IMR-90 (cell line): ENCODE measurements at regions not wholly inside any gene's neighbourhood (a gene's known extent, or its start where the extent isn't known, plus 50 kb on each side); places are given as distances from the start of the nearest gene placed in this dataset.

Experiments used
- ATAC-seq: fragments of 200-7000 bp; cut with Tn5 transposase; 2 replicates; pipeline ENCODE4 v1.9.1; 2020; ENCODE audit warnings: low read depth, mild to moderate bottlenecking, moderate library complexity
- BruUV-seq: library from RNA; stranded (reverse); fragments of 400-500 nt; replicated peaks from 2 replicates; lab custom pipeline; 2021; lab: Mats Ljungman, UMichigan
- CTCF ChIA-PET: fragments of 300-600 bp; formaldehyde crosslinking; extraction: SDS; loops from one replicate; lab custom pipeline; 2021; ENCODE audit warnings: antibody characterized with exemption; lab: Yijun Ruan, JAX
- POLR2A ChIA-PET: fragments of 300-600 bp; sonication (Branson Sonifier 250); formaldehyde crosslinking; loops from one replicate; lab custom pipeline; 2022; ENCODE audit warnings: antibody characterized with exemption; ENCODE audit not compliant: unreplicated experiment; lab: Charles Lee
- DNase-seq: peaks from one replicate; pipeline ENCODE4 v3.0.0; 2013
- H2AFZ ChIP-seq: replicated peaks from 2 replicates; pipeline ENCODE3; 2013; ENCODE audit warnings: low read length, mild to moderate bottlenecking; ENCODE audit not compliant: poor library complexity
- H2AK5ac ChIP-seq: 2 replicates; pipeline ENCODE4 v1.6.1; 2013; ENCODE audit warnings: low read depth, low read length, inconsistent platforms
- H2AK9ac ChIP-seq: replicated peaks from 2 replicates; pipeline ENCODE3; 2013; ENCODE audit warnings: mild to moderate bottlenecking, low read depth, low read length, moderate library complexity; ENCODE audit not compliant: poor library complexity
- H2BK120ac ChIP-seq: 2 replicates; pipeline ENCODE4 v1.6.1; 2013; ENCODE audit warnings: low read depth, low read length, inconsistent platforms
- H2BK15ac ChIP-seq: 3 replicates; pipeline ENCODE4 v1.6.1; 2013; ENCODE audit warnings: low read depth, low read length, inconsistent platforms
- H2BK20ac ChIP-seq: 2 replicates; pipeline ENCODE4 v1.6.1; 2013; ENCODE audit warnings: low read depth, mild to moderate bottlenecking, inconsistent platforms, low read length, moderate library complexity
- H2BK5ac ChIP-seq: 2 replicates; pipeline ENCODE4 v1.6.1; 2013; ENCODE audit warnings: mild to moderate bottlenecking, low read depth, low read length, inconsistent platforms; ENCODE audit not compliant: poor library complexity, severe bottlenecking
- H3K14ac ChIP-seq: replicated peaks from 2 replicates; pipeline ENCODE4 v1.6.1; 2013; ENCODE audit warnings: low read depth, low read length, inconsistent platforms
- H3K18ac ChIP-seq: 2 replicates; pipeline ENCODE4 v1.6.1; 2013; ENCODE audit warnings: low read depth, low read length, control low read depth
- H3K23ac ChIP-seq: 2 replicates; pipeline ENCODE4 v1.6.1; 2013; ENCODE audit warnings: low read depth, low read length, inconsistent platforms
- H3K27ac ChIP-seq: 2 replicates; pipeline ENCODE4 v1.5.1; 2013; ENCODE audit warnings: mild to moderate bottlenecking, control low read depth, low read length; ENCODE audit not compliant: insufficient read depth
- H3K27me3 ChIP-seq: 2 replicates; pipeline ENCODE4 v1.6.1; 2013; ENCODE audit warnings: low read length; ENCODE audit not compliant: control insufficient read depth, insufficient read depth
- H3K36me3 ChIP-seq: 2 replicates; pipeline ENCODE4 v1.6.1; 2013; ENCODE audit warnings: low read length, mixed read lengths; ENCODE audit not compliant: control insufficient read depth, insufficient read depth
- H3K4ac ChIP-seq: 2 replicates; pipeline ENCODE4 v1.6.1; 2013; ENCODE audit warnings: low read depth, low read length, inconsistent platforms
- H3K4me1 ChIP-seq: 2 replicates; pipeline ENCODE4 v1.6.1; 2013; ENCODE audit warnings: low read length, mixed read lengths; ENCODE audit not compliant: control insufficient read depth, insufficient read depth
- H3K4me2 ChIP-seq: 2 replicates; pipeline ENCODE4 v1.6.1; 2013; ENCODE audit warnings: low read depth, mild to moderate bottlenecking, control low read depth, low read length, moderate library complexity
- H3K4me3 ChIP-seq: 2 replicates; pipeline ENCODE4 v1.5.1; 2013; ENCODE audit warnings: low read depth, mild to moderate bottlenecking, control low read depth, low read length, moderate library complexity; ENCODE audit not compliant: insufficient read depth
- H3K56ac ChIP-seq: 2 replicates; pipeline ENCODE4 v1.6.1; 2013; ENCODE audit warnings: low read length, inconsistent platforms; ENCODE audit not compliant: insufficient read depth; ENCODE audit errors: extremely low read depth
- H3K79me1 ChIP-seq, 2 experiments: 2 replicates each; pipeline ENCODE4 v1.6.1; 2013; ENCODE audit warnings: low read length in 2 of 2, inconsistent platforms in 1 of 2, low read depth in 1 of 2
- H3K9ac ChIP-seq: 2 replicates; pipeline ENCODE4 v1.6.1; 2013; ENCODE audit warnings: low read depth, low read length, control low read depth
- H3K9me1 ChIP-seq: 2 replicates; pipeline ENCODE4 v1.6.1; 2013; ENCODE audit warnings: low read length, inconsistent platforms; ENCODE audit not compliant: insufficient read depth
- H3K9me3 ChIP-seq: 2 replicates; pipeline ENCODE4 v1.6.1; 2013; ENCODE audit warnings: low read length; ENCODE audit not compliant: control insufficient read depth, insufficient read depth
- H4K20me1 ChIP-seq: 2 replicates; pipeline ENCODE4 v1.6.1; 2013; ENCODE audit warnings: low read length, inconsistent platforms; ENCODE audit not compliant: insufficient read depth
- H4K5ac ChIP-seq: 2 replicates; pipeline ENCODE4 v1.6.1; 2013; ENCODE audit warnings: mild to moderate bottlenecking, low read depth, low read length, control low read depth
- H4K8ac ChIP-seq, 2 experiments: 2 replicates each; pipeline ENCODE4 v1.6.1; 2013; ENCODE audit warnings: low read depth in 2 of 2, low read length in 2 of 2, control low read depth in 1 of 2, inconsistent platforms in 1 of 2
- H4K91ac ChIP-seq: 2 replicates; pipeline ENCODE4 v1.6.1; 2013; ENCODE audit warnings: low read depth, low read length, inconsistent platforms; ENCODE audit not compliant: insufficient read depth
- BHLHE40 ChIP-seq: fragments of 150-350 bp; IDR thresholded peaks from 2 replicates; pipeline ENCODE4 v1.6.1; 2016; ENCODE audit warnings: mild to moderate bottlenecking, low read depth, low read length
- CEBPB ChIP-seq: IDR thresholded peaks from 2 replicates; pipeline ENCODE4 v1.6.1; 2012; ENCODE audit warnings: low read depth, low read length, improper control_type of control experiment
- CHD1 ChIP-seq: IDR thresholded peaks from 2 replicates; pipeline ENCODE4 v1.6.1; 2012; ENCODE audit warnings: low read depth, low read length, improper control_type of control experiment
- FOS ChIP-seq: fragments of 150-350 bp; IDR thresholded peaks from 2 replicates; pipeline ENCODE4 v1.6.1; 2016; ENCODE audit warnings: low read depth, low read length
- MAFK ChIP-seq: IDR thresholded peaks from 2 replicates; pipeline ENCODE4 v1.6.1; 2012; ENCODE audit warnings: low read depth, low read length, improper control_type of control experiment
- MAZ ChIP-seq: IDR thresholded peaks from 2 replicates; pipeline ENCODE4 v1.6.1; 2012; ENCODE audit warnings: low read depth, mild to moderate bottlenecking, low read length, improper control_type of control experiment, moderate library complexity, borderline replicate concordance
- MXI1 ChIP-seq: IDR thresholded peaks from 2 replicates; pipeline ENCODE4 v1.6.1; 2012; ENCODE audit warnings: low read depth, mild to moderate bottlenecking, low read length, moderate library complexity, borderline replicate concordance
- NFE2L2 ChIP-seq: fragments of 150-350 bp; IDR thresholded peaks from 2 replicates; pipeline ENCODE4 v1.6.1; 2016; ENCODE audit warnings: low read depth, mild to moderate bottlenecking, low read length
- POLR2A ChIP-seq: IDR thresholded peaks from 2 replicates; pipeline ENCODE4 v1.6.1; 2012; ENCODE audit warnings: mild to moderate bottlenecking, low read depth, low read length
- RAD21 ChIP-seq: IDR thresholded peaks from 2 replicates; pipeline ENCODE4 v1.6.1; 2012; ENCODE audit warnings: low read length, improper control_type of control experiment
- RCOR1 ChIP-seq: IDR thresholded peaks from 2 replicates; pipeline ENCODE4 v1.6.1; 2012; ENCODE audit warnings: mild to moderate bottlenecking, low read length, improper control_type of control experiment; ENCODE audit not compliant: insufficient replicate concordance
- RFX5 ChIP-seq: IDR thresholded peaks from 2 replicates; pipeline ENCODE4 v1.8.0; 2012; ENCODE audit warnings: low read depth, mild to moderate bottlenecking, low read length, moderate library complexity
- SMC3 ChIP-seq: fragments of 150-350 bp; IDR thresholded peaks from 2 replicates; pipeline ENCODE4 v1.6.1; 2016; ENCODE audit warnings: low read depth, mild to moderate bottlenecking, antibody characterized with exemption, low read length, moderate library complexity
- WGBS, 2 experiments: methylation state at CpG; one replicate each; pipeline versions ENCODE4 v1.1.5 to v1.1.7; 2013; ENCODE audit warnings: missing lambda C conversion rate in 2 of 2; ENCODE audit not compliant: insufficient read length in 1 of 2; ENCODE audit errors: extremely low coverage in 2 of 2; 5-methylcytosine and 5-hydroxymethylcytosine counted together
- dilution Hi-C: fragments of 300-500 bp; cut with HindIII; formaldehyde crosslinking; loops from one replicate; pipeline ENCODE4 v1.14.3; 2018; ENCODE audit warnings: low sequenced_read_pairs; ENCODE audit not compliant: unreplicated experiment
- in situ Hi-C: fragments of 300-500 bp; cut with MboI; formaldehyde crosslinking; loops from 3 replicates; pipeline ENCODE4 v1.14.3; 2019; ENCODE audit warnings: low sequenced_read_pairs, inconsistent platforms, mixed read lengths
- intact Hi-C: fragments of 100-400 bp; cut with micrococcal nuclease; formaldehyde crosslinking; loops from 2 replicates; pipeline ENCODE4 v1.10.0; 2022
- TF ChIP-seq, protein P1 (sequence below): conservative IDR thresholded peaks from 2 replicates; pipeline ENCODE4 v1.5.1; 2012; ENCODE audit warnings: mild to moderate bottlenecking, low read depth, low read length, improper control_type of control experiment
- TF ChIP-seq, protein P2 (sequence below): fragments of 150-350 bp; IDR thresholded peaks from 2 replicates; pipeline ENCODE4 v1.6.1; 2017; ENCODE audit warnings: mild to moderate bottlenecking, antibody characterized with exemption, low read length, low read depth
- TF ChIP-seq, protein P3 (sequence below): fragments of 150-350 bp; IDR thresholded peaks from 2 replicates; pipeline ENCODE4 v1.6.1; 2016; ENCODE audit warnings: low read depth, mild to moderate bottlenecking, low read length, moderate library complexity, borderline replicate concordance

DNA sequence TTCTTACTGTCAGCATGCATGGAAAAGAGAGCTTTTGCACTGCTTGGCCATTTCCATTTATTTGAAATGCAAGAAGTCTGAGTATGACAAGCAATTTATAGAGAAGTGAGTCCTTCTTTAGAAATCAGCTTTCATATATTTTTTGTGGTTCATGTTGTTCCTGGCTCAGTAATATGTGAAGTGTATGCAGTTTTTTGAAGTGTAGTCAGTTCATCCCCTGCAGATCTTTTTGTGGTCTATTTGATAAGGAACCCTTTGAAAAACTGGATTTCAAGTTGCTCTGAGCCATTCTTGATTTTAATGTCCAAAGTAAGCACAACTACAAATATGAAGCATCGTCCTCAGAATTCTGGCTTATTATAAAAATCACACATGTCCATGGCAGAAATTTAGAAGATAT, 294.1 kb upstream of the SMC2 start:
- Histone ChIP-seq H3K4me3 (no peak overlapping the region), H3K18ac (no peak overlapping the region), H3K4me1 (no peaks in the 10 kb centered on the region), H2BK120ac (no peak overlapping the region), H2BK5ac (no peak overlapping the region), H3K56ac (no peak overlapping the region), H4K20me1 (no peaks in the 10 kb centered on the region), H2AK5ac (no peak overlapping the region), H3K23ac (no peak overlapping the region), H2AFZ (no peak overlapping the region), H2AK9ac (no peak overlapping the region), H3K79me1 (no peaks in the 10 kb centered on the region), H2BK20ac (no peak overlapping the region), H2BK15ac (no peak overlapping the region), H4K5ac (no peak overlapping the region), H3K4me2 (no peak overlapping the region), H3K27me3 (no peaks in the 10 kb centered on the region), H4K91ac (no peak overlapping the region), H3K14ac (no peak overlapping the region), H3K4ac (no peak overlapping the region), H3K36me3 (no peaks in the 10 kb centered on the region), H3K27ac (no peak overlapping the region), H3K9me1 (no peaks in the 10 kb centered on the region), H3K9ac (no peak overlapping the region), H3K9me3 (no peaks in the 10 kb centered on the region), H4K8ac (no peak overlapping the region)
- dilution Hi-C loops (no loop called here), in situ Hi-C loops (no loop called here), intact Hi-C loops (no loop called here)
- DNase-seq: no peak
- no peak for ATAC-seq
- no TSS peak for BruUV-seq
- ChIA-PET POLR2A (interaction anchor here (0.8 kb wide), 1 partner anchor 13 kb away, joined by 5 read pairs; no protein-coding TSS in a partner anchor), CTCF (no interaction called here)
- TF ChIP-seq MAFK (no peak), MXI1 (no peak), SMC3 (no peak), CHD1 (no peak), RAD21 (no peak), RCOR1 (no peak), FOS (no peak), POLR2A (no peak), MAZ (no peak), NFE2L2 (no peak), RFX5 (no peak), CEBPB (no peak), BHLHE40 (no peak)
- TF ChIP-seq, protein P1, sequence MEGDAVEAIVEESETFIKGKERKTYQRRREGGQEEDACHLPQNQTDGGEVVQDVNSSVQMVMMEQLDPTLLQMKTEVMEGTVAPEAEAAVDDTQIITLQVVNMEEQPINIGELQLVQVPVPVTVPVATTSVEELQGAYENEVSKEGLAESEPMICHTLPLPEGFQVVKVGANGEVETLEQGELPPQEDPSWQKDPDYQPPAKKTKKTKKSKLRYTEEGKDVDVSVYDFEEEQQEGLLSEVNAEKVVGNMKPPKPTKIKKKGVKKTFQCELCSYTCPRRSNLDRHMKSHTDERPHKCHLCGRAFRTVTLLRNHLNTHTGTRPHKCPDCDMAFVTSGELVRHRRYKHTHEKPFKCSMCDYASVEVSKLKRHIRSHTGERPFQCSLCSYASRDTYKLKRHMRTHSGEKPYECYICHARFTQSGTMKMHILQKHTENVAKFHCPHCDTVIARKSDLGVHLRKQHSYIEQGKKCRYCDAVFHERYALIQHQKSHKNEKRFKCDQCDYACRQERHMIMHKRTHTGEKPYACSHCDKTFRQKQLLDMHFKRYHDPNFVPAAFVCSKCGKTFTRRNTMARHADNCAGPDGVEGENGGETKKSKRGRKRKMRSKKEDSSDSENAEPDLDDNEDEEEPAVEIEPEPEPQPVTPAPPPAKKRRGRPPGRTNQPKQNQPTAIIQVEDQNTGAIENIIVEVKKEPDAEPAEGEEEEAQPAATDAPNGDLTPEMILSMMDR: no peak
- TF ChIP-seq, protein P2, sequence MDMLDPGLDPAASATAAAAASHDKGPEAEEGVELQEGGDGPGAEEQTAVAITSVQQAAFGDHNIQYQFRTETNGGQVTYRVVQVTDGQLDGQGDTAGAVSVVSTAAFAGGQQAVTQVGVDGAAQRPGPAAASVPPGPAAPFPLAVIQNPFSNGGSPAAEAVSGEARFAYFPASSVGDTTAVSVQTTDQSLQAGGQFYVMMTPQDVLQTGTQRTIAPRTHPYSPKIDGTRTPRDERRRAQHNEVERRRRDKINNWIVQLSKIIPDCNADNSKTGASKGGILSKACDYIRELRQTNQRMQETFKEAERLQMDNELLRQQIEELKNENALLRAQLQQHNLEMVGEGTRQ: no peak
- TF ChIP-seq, protein P3, sequence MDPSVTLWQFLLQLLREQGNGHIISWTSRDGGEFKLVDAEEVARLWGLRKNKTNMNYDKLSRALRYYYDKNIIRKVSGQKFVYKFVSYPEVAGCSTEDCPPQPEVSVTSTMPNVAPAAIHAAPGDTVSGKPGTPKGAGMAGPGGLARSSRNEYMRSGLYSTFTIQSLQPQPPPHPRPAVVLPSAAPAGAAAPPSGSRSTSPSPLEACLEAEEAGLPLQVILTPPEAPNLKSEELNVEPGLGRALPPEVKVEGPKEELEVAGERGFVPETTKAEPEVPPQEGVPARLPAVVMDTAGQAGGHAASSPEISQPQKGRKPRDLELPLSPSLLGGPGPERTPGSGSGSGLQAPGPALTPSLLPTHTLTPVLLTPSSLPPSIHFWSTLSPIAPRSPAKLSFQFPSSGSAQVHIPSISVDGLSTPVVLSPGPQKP: no peak
- WGBS, 2 experiments: no CpG with 5 or more reads among the region's 1 CpG
